CD4-positive, alpha-beta T cell (primary cell): ENCODE measurements at regions not wholly inside any gene's neighbourhood (a gene's known extent, or its start where the extent isn't known, plus 50 kb on each side); places are given as distances from the start of the nearest gene placed in this dataset.

Source experiments
- ATAC-seq: fragments of 200-7000 bp; cut with Tn5 transposase; one replicate; pipeline ENCODE4 v1.10.0; 2022; ENCODE audit warnings: mild to moderate bottlenecking; ENCODE audit not compliant: poor library complexity
- CTCF ChIA-PET: fragments of 350-600 bp; sonication (Branson Sonifier 250); formaldehyde crosslinking; loops from one replicate; lab custom pipeline; 2021; ENCODE audit warnings: antibody characterized with exemption, inconsistent platforms; lab: Charles Lee
- POLR2A ChIA-PET: fragments of 350-600 bp; sonication (Branson Sonifier 250); formaldehyde crosslinking; loops from one replicate; lab custom pipeline; 2021; ENCODE audit warnings: antibody characterized with exemption, inconsistent platforms; lab: Charles Lee
- DNase-seq, 14 experiments: peaks; one replicate each; pipeline ENCODE4 v3.0.0-alpha.2; 2013 to 2020; ENCODE audit warnings: mixed read lengths in 2 of 14
- H3K27ac ChIP-seq, 2 donors: one replicate each; pipeline versions ENCODE4 v1.5.1 to v1.7.0; 2013; ENCODE audit warnings: low read length in 2 of 2, low read depth in 1 of 2, mild to moderate bottlenecking in 1 of 2
- H3K27me3 ChIP-seq, 2 experiments: 1 replicate in 1 of 2; 2 replicates in 1 of 2; pipeline versions ENCODE4 v1.6.1 to v1.7.0; 2013; ENCODE audit warnings: low read length in 2 of 2, control low read depth in 1 of 2, mild to moderate bottlenecking in 1 of 2, moderate library complexity in 1 of 2; ENCODE audit not compliant: insufficient read depth in 2 of 2, control insufficient read depth in 1 of 2
- H3K36me3 ChIP-seq: one replicate; pipeline ENCODE4 v1.6.1; 2013; ENCODE audit warnings: low read length, control low read depth; ENCODE audit not compliant: insufficient read depth
- H3K4me1 ChIP-seq: one replicate; pipeline ENCODE4 v1.6.1; 2013; ENCODE audit warnings: low read length, control low read depth; ENCODE audit not compliant: insufficient read depth
- H3K4me3 ChIP-seq: one replicate; pipeline ENCODE4 v1.5.1; 2013; ENCODE audit warnings: mild to moderate bottlenecking, low read length, moderate library complexity
- H3K9me3 ChIP-seq, 2 experiments: 1 replicate in 1 of 2; 2 replicates in 1 of 2; pipeline versions ENCODE4 v1.6.1 to v1.7.0; 2013; ENCODE audit warnings: low read length in 2 of 2, mild to moderate bottlenecking in 2 of 2, control low read depth in 1 of 2, moderate library complexity in 1 of 2; ENCODE audit not compliant: control insufficient read depth in 1 of 2, insufficient read depth in 1 of 2
- H3K27ac Mint-ChIP-seq: one replicate; pipeline ENCODE4 v1.8.0; 2020; ENCODE audit warnings: mixed read lengths
- H3K27me3 Mint-ChIP-seq: one replicate; pipeline ENCODE4 v1.8.0; 2021; ENCODE audit warnings: mixed read lengths
- H3K36me3 Mint-ChIP-seq: one replicate; pipeline ENCODE4 v1.8.0; 2021; ENCODE audit warnings: low read depth, mixed read lengths
- H3K4me1 Mint-ChIP-seq: one replicate; pipeline ENCODE4 v1.8.0; 2021; ENCODE audit warnings: low read depth, mixed read lengths
- H3K4me3 Mint-ChIP-seq: one replicate; pipeline ENCODE4 v1.8.0; 2020; ENCODE audit warnings: mild to moderate bottlenecking, mixed read lengths
- H3K9me3 Mint-ChIP-seq: one replicate; pipeline ENCODE4 v1.8.0; 2020; ENCODE audit warnings: mixed read lengths
- intact Hi-C, 2 experiments: fragments of 100-400 bp; cut with DNase I in 1 of 2; cut with micrococcal nuclease in 1 of 2; formaldehyde crosslinking; loops; one replicate each; pipeline versions ENCODE4 v1.15.1 to v1.9.0; 2023 to 2025; cut with DNase I, micrococcal nuclease
- TF ChIP-seq, protein P1 (sequence below): fragments of 200-600 bp; IDR thresholded peaks from one replicate; pipeline ENCODE4 v1.8.0; 2022; ENCODE audit warnings: antibody characterized with exemption, mild to moderate bottlenecking

DNA sequence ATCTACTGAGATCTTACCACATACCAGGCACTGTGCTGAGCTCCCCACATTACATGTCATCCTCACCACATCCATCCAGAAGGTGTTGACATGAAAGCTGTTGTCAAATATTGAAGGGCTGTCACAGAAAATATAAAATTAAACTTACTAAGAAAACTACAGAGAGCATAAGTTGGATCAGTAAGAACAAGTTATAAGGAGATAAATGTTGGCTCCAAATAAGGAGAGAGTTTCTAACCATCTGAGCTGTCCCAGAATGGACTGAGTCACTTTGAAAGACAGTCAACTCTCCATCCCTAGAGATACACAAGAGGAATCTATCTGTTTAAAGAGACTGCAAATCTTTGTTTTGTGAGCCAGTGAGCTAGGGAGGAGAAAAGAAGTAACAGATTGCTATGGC is 169.8 kb downstream of the DRD1 start:
- Histone ChIP-seq H3K9me3 (no peaks in the 10 kb centered on the region), H3K36me3 (no peaks in the 10 kb centered on the region), H3K4me3 (no peak overlapping the region), H3K4me1 (no peaks in the 10 kb centered on the region), H3K27me3 (peaks cover 0 to 7% of the 10 kb centered on the region in 2 experiments), H3K27ac (no peak overlapping the region)
- H3K27me3 Mint-ChIP-seq, result peaks cover 28% of the 10 kb centered on the region
- intact Hi-C loops, result no loop called here
- H3K27ac Mint-ChIP-seq, result no peak overlapping the region
- CTCF ChIA-PET, result no interaction called here
- no peak for ATAC-seq
- no peak overlapping the region for H3K4me3 Mint-ChIP-seq
- no peaks in the 10 kb centered on the region for H3K36me3 Mint-ChIP-seq
- H3K4me1 Mint-ChIP-seq, result no peaks in the 10 kb centered on the region
- TF ChIP-seq, protein P1, sequence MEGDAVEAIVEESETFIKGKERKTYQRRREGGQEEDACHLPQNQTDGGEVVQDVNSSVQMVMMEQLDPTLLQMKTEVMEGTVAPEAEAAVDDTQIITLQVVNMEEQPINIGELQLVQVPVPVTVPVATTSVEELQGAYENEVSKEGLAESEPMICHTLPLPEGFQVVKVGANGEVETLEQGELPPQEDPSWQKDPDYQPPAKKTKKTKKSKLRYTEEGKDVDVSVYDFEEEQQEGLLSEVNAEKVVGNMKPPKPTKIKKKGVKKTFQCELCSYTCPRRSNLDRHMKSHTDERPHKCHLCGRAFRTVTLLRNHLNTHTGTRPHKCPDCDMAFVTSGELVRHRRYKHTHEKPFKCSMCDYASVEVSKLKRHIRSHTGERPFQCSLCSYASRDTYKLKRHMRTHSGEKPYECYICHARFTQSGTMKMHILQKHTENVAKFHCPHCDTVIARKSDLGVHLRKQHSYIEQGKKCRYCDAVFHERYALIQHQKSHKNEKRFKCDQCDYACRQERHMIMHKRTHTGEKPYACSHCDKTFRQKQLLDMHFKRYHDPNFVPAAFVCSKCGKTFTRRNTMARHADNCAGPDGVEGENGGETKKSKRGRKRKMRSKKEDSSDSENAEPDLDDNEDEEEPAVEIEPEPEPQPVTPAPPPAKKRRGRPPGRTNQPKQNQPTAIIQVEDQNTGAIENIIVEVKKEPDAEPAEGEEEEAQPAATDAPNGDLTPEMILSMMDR, result no peak
- H3K9me3 Mint-ChIP-seq, result no peaks in the 10 kb centered on the region
- POLR2A ChIA-PET, result interaction anchor here (0.8 kb wide), 1 partner anchor 11 kb away, joined by 3 read pairs; no protein-coding TSS in a partner anchor
- DNase-seq, result no peak

DNA sequence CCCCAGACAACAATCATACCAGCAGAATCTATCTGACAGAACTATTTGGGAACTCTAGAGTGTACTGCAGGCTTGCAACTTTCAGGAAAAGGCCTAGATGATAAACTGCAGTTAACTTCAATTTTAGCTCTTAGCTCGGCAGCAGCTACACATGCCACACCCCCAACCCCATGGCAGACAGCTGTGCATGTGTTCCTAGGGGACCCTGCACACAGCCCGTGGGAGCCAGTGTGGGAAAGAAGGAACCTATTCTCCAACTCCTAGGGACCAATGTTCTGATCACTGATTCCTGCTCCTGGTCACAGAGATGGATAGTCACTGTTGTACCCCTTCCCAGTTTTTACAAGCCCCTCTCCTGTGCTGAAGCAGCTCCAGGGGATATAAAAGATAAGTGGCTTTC is 179.6 kb downstream of the DRD1 start:
- CTCF ChIA-PET, result no interaction called here
- DNase-seq, result no peak
- Histone ChIP-seq H3K4me3 (no peak overlapping the region), H3K36me3 (no peaks in the 10 kb centered on the region), H3K9me3 (no peaks in the 10 kb centered on the region), H3K27ac (no peak overlapping the region), H3K4me1 (no peaks in the 10 kb centered on the region), H3K27me3 (peaks cover 0 to 5% of the 10 kb centered on the region in 2 experiments)
- POLR2A ChIA-PET, result no interaction called here
- intact Hi-C loops, result no loop called here
- Mint-ChIP-seq H3K4me1 (no peaks in the 10 kb centered on the region), H3K4me3 (no peak overlapping the region), H3K27me3 (peaks cover 34% of the 10 kb centered on the region), H3K9me3 (peaks cover 5% of the 10 kb centered on the region), H3K36me3 (no peaks in the 10 kb centered on the region), H3K27ac (no peak overlapping the region)
- TF ChIP-seq, protein P1, result no peak
- ATAC-seq, result no peak

DNA sequence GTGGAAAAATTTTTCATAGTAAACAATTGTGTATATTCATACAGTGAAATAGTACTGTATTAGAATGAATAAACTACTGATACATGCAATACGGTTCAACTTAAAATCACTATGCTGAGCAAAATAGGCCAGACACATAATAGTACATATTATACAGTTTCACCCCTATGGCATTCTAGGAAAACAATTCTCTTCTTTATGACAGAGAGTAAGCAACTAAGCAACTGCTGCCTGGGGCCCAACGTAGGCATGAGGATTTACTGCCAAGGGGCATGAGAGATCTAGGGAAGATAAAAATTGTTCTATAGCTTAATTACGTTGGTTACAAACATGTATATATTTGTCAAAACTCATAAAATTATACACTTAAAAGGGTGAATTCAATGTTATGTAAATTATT is 180.2 kb downstream of the DRD1 start:
- CTCF ChIA-PET, result no interaction called here
- Histone ChIP-seq H3K27me3 (peaks cover 0 to 5% of the 10 kb centered on the region in 2 experiments), H3K36me3 (no peaks in the 10 kb centered on the region), H3K4me1 (no peaks in the 10 kb centered on the region), H3K4me3 (no peak overlapping the region), H3K27ac (no peak overlapping the region), H3K9me3 (no peaks in the 10 kb centered on the region)
- Mint-ChIP-seq H3K36me3 (no peaks in the 10 kb centered on the region), H3K27ac (no peak overlapping the region), H3K27me3 (peaks cover 34% of the 10 kb centered on the region), H3K4me3 (no peak overlapping the region), H3K9me3 (peaks cover 5% of the 10 kb centered on the region), H3K4me1 (no peaks in the 10 kb centered on the region)
- no peak for DNase-seq
- intact Hi-C loops, result no loop called here
- no peak for ATAC-seq
- POLR2A ChIA-PET, result no interaction called here
- TF ChIP-seq, protein P1, result no peak
